GM18505 (cell line): ENCODE measurements at regions not wholly inside any gene's neighbourhood (a gene's known extent, or its start where the extent isn't known, plus 50 kb on each side); places are given as distances from the start of the nearest gene placed in this dataset.
"Not testable (repeated sequence)": the region's sequence is repeated elsewhere in the genome, so short reads cannot be mapped to it uniquely, and the experiment has no call there.

Source experiments
- ATAC-seq: cut with Tn5 transposase; IDR thresholded peaks from one replicate; pipeline ENCODE4 v1.9.1; 2021; ENCODE audit not compliant: unreplicated experiment
- POLR2A ChIP-seq: IDR thresholded peaks from 4 replicates; pipeline ENCODE4 v1.6.1; 2011; ENCODE audit warnings: borderline replicate concordance; ENCODE audit not compliant: insufficient read depth, insufficient read length; ENCODE audit errors: extremely low read depth

GRCh38 chrX:113289503-113289902 is 448.9 kb upstream of the AMOT start:
- ATAC-seq, result no peak
- TF ChIP-seq POLR2A, result no peak

DNA sequence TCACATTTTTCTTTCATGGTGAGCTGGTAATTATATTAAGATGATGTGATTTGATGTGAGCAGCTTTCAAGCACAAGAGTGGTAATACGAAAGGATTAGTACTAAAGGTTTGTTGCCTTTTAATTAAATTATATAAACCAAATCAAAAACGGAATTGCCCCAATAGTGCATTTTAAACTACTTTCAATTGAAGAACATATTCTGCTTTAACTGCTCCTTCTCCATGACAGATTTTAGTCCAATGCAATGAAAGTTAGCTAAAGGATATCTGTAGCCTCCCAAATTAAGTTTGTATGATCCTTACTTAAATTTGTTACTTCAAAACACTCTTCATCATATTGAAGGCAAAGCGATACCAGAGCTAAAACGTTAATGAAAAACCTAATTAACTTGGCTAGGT is 447.1 kb upstream of the AMOT start:
- no peak for ATAC-seq
- no peak for TF ChIP-seq POLR2A

DNA sequence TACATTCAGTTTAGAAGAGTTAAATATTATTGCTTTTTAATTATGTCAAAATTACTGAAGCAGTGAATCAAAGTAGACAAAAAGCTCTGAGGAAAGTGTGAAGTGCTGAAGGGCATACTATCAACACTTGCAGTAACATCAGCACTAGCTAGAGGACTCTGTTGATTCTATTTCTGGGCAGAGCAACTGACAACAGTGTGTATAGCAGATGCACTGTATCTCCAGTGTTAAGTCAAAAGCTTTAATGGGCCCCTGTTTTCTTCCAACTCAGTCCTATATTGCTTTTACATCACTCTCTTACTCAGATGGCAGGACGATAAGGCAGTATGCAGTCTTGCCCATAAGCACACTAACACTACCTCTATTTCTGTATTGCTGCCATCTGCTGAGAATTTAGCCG is 435.2 kb upstream of the AMOT start:
- ATAC-seq, result no peak
- TF ChIP-seq POLR2A, result no peak

DNA sequence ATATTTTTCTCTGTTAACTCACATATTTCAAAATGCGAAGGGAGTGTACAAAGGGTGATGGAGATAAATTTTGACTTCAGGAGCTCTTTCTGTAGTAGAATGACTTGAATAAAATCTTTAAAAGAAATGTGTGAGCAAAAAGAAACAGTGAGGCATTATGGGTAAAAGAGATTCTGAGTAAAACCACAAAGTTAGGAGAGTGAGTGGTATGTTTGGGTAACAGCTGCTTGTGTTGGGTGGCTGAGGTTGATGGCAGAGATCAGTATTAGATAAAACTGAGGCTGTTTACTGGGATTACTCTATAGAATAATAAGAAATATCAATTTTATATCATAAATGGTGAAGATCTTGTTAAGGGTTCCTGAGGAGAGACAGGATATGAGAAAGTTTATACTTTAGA is 434.2 kb upstream of the AMOT start:
- TF ChIP-seq POLR2A, result no peak
- no peak for ATAC-seq

DNA sequence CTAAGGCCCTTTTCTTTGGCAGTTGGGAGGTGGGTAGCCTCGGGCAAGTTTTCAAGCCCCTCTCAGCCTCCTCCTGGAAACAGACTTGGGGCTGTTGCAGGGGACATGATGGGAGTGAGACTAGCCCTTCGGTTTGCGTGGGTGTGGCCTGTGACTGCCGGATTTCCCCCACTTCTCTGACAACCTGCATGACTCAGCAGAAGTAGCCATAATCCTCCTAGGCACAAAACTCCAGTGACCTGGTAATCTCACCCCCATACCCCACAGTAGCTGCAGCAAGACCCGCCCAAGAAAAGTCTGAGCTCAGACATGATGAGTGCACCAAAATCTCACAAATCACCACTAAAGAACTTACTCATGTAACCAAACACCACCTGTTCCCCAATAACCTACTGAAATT is 433.7 kb upstream of the AMOT start:
- ATAC-seq, result no peak
- TF ChIP-seq POLR2A, result no peak

- ATAC-seq, result no peak
- no peak for TF ChIP-seq POLR2A
Observed at GRCh38 chrX:113269203-113269602, 428.6 kb upstream of the AMOT start.

DNA sequence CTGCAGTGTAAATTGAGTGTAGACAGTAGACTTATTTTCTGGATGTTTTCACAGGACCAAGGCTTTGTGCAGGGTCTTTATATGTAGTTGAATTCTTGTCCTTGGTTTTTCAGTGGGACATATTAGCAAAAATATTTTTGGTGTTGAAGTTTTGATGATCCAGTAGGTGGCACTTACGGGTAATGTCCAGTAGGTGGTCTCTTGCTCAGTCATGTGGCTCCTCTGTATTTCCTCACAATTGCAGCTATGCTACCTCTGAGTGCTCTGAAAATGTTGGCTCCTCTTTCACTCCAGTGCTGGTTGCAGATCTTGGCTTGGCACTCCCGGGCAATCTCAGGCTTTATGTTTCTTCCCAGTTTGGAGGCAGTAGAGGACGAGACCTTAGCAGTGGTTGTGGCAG is 419.8 kb upstream of the AMOT start:
- no peak for TF ChIP-seq POLR2A
- ATAC-seq, result no peak

DNA sequence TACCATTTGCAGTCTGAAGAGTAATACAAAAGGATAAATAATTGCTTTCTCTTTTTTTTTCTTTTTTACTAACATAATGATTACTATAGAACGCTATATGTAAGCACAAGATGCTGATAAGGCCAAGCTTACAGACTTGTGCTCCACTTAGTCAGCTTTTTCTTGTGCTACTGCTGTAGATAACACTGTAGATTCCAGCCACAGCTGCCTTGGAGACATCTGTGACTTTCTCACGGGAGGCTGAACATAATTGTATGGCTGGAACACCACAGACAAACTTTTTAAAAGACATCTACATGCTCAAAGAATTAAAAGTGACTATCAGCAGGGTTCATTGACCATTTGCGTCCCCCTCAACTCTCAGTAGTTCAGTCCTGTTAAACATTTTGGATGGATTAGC is 381.7 kb upstream of the AMOT start:
- no peak for ATAC-seq
- no peak for TF ChIP-seq POLR2A

- no peak for ATAC-seq
- no peak for TF ChIP-seq POLR2A
Observed at GRCh38 chrX:113212052-113212451, 371.4 kb upstream of the AMOT start.

DNA sequence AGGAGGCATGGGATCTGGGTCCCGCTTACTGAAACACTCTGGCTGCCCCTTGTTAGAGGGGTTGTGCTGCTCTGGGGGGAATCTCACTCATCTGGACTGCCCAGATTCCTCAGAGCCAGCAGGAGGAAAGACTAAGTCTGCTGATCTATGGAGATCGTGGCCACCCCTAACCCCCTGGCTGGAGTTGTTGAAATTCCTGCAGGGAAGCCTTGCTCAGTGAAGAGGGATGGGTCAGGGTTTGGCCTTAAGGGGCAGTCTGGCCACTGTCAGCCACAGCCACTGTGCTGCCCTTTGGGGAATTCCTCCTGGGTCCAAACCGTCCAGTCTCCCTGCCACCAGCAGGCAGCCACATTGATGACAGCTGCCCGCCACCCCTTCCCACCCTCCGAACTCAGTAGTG is 362.0 kb upstream of the AMOT start:
- ATAC-seq, result no peak
- no peak for TF ChIP-seq POLR2A

DNA sequence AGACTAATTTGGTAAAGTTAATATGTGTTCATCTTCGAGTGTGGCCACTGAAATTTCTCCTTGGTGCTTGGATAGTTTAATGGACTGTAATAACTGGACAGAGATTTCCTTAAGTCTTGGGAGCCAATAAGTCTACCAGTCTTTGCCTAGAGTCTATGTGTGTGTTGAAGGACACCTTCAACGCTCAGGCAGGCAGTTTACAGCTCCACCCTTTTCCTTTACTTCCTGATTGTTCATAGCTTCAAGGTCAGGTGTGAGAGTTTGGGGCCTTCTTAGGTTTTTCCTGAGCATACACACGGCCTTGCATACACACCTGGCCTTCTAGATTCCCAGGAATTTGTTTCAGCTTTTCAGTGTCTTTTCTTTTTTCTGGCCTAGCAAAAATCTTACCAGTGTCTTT is 355.3 kb upstream of the AMOT start:
- ATAC-seq, result no peak

DNA sequence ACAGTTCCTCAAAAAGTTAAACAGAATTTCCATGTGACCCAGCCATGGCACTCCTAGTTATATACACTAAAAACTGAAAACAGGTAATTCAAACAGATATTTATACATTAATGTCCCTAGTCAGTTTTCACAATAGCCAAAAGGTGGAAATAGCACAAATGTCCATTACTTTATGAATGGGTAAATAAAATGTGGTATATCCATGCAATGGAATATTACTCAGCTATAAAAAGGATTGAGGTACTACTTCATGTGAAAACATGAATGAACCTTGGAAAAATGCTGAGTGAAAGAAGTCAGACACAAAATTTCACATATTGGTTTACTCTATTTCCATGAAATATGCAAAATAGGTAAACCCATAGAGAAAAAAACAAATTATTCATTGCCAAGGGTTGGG is 351.8 kb upstream of the AMOT start:
- TF ChIP-seq POLR2A, result no peak
- no peak for ATAC-seq

More for the DNA sequence above, 355.3 kb upstream of the AMOT start:
- no peak for TF ChIP-seq POLR2A

GRCh38 chrX:113157496-113157895 is 316.9 kb upstream of the AMOT start:
- ATAC-seq, result no peak
- no peak for TF ChIP-seq POLR2A

DNA sequence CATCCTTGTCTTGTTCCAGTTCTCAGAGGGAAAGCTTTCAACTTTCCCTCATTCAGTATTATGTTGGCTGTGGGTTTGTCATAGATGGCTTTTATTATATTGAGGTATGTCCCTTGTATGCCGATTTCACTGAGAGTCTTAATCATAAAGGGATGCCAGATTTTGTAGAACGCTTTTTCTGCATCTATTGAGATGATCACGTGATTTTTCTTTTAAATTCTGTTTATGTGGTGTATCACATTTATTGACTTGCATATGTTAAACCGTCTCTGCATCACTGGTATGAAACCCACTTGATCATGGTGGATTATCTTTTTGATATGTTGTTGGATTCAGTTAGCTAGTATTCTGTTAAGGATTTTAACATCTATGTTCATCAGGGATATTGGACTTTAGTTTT is 313.7 kb upstream of the AMOT start:
- ATAC-seq, result not testable (repeated sequence)

- no peak for ATAC-seq
- TF ChIP-seq POLR2A, result no peak
Observed at GRCh38 chrX:113136836-113137235, 296.2 kb upstream of the AMOT start.
